HG03439 (cell line): ENCODE measurements at regions not wholly inside any gene's neighbourhood (a gene's known extent, or its start where the extent isn't known, plus 50 kb on each side); places are given as distances from the start of the nearest gene placed in this dataset.

Source experiments
- ATAC-seq: cut with Tn5 transposase; IDR thresholded peaks from one replicate; pipeline ENCODE4 v1.9.1; 2021; ENCODE audit warnings: mild to moderate bottlenecking, moderate library complexity; ENCODE audit not compliant: unreplicated experiment

GRCh38 chr2:19465978-19466377 lies 107.6 kb upstream of the OSR1 start:
- no peak for ATAC-seq

- ATAC-seq = no peak
Measured at GRCh38 chr2:19462256-19462645, 103.8 kb upstream of the OSR1 start.

DNA sequence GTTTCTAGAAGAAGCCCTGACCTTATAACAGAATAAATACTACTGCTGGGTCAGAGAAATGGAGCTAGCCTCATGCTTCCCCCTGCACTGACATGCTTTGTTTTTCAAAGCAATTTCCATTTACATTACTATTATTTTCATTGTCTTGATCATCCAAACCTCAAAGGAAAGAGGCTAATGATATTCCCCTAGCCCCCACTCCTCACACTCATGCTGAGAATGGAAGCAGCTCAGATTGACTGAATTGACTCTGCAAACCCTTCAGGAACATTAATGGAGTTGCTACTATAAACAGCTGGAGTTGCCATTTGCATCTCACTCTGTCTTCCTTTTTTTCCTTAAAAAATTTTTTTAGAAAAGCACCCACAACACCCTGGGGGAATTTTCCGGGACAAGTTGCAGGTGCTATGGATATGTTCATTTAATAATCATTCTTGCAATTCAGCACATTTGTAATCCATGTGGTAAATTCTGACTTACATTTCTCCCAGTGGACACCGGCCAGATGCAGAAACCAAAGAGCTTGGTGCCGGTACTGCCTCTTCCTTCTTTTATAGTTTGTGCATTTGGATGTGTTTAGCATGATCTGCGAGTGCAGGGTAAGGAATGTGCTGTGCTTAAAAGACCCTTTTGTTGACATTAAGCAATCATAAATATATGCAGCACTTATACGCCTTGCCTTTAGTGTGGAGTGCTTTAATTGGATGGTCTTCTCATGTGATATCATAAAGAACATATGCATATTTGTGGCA lies 103.3 kb upstream of the OSR1 start:
- ATAC-seq = no peak

- ATAC-seq = no peak
Measured at GRCh38 chr2:19460761-19461160, 102.3 kb upstream of the OSR1 start.

- no peak for ATAC-seq
Measured at GRCh38 chr2:19458427-19459003, 100.1 kb upstream of the OSR1 start.

GRCh38 chr2:19457809-19458208 lies 99.4 kb upstream of the OSR1 start:
- no peak for ATAC-seq

DNA sequence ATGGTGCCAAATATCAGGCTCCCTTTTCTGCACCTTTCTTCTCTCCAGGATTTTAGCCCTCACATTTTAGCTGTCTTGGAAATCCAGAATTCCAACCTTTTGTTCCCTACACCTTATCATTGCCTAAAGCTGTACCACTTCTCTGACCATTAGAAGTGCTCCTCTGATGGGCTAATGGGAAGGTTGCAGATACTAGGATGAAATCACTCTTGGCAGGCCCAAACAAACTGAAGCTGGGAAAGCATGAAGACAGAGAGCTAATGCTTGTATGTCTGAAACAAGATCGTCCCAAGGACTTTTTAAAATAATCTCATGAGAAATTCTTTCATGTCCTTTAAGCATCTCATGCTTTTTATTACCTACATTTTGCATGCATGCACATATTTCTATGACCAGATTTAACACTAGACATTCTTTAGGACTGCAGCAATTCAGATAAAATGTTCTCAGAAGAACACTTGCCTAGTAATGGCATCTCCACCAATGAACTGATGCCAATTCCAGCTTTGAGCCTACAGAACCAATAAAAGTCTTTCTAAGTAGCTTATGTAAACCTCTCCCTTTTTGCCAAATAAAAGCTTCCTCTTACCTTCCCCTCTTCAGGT lies 98.4 kb upstream of the OSR1 start:
- no peak for ATAC-seq

- no peak for ATAC-seq
Measured at GRCh38 chr2:19454125-19454524, 95.7 kb upstream of the OSR1 start.

DNA sequence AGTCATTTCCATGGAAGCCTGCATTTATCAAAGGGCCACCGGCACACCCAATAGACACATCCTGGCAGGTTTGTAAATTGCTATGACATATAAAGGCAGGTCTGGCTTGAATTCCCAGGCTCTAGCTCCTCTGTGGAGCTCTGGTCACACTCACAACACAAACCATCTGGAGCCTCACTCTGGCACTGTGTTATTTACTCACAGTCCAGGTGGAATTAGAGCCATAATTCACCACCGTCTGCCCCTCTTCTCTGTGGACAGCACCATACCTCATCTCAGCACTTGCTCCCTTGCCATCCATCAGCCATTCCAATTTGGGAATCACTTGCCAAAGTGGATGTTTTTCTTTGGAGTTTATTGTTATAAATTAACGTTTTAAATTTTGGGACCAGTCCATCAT lies 84.3 kb upstream of the OSR1 start:
- ATAC-seq = no peak

GRCh38 chr2:19439081-19439480 lies 80.7 kb upstream of the OSR1 start:
- ATAC-seq = no peak

DNA sequence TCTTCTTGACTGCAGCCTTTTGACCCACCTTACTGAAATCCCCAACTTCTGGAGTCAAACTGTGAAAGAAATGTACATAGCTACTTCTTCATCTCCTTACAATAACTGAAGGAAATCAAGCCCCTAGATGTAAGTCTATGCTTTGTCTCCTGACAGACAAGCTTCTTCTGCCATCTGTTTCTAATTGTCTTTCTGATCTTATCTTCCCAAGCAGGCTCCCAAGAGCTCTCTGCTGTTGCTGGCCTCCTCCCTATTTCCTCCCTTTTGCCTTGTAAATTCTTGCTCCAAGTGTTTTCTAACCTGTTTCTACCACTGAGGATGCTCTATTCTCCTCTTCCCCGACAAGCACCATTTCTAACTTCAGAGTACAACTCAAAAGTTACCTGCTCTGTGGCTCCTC lies 77.4 kb upstream of the OSR1 start:
- ATAC-seq = no peak

DNA sequence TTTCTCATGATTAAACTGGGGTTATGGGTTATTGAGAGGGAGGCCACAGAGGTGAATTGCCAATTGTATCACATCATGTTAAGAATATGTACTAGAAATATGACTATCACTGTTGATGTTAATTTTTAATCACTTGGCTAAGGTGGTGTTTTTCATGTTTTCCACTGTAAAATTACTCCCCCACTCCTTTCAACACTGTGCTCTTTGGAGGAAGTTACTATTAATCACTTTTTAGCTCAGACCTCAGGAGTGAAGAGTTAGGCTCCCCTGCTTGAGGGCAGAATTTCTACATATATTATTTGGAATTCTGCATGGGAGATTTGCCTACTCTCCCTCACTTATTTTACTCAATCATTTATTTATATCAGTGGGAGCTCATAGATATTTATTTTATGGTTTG lies 76.0 kb upstream of the OSR1 start:
- ATAC-seq = no peak

DNA sequence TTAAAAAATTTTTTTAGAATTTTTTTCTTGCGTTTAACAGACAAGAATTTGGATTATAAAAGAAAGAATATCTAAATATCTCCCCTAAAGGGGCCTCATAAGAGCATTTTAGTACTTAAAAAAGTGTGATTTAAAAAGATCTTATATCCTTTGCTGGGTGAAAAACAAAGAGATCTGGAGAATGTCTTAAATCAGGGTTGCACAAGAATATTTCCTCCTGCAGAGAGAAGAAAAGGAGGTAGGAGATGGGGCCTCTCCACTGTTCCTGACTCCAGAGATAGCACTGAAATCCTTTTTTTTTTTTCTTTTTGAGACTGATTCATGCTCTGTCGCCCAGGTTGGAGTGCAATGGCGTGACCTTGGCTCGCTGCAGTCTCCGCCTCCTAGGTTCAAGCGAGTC lies 68.5 kb upstream of the OSR1 start:
- ATAC-seq = no peak

DNA sequence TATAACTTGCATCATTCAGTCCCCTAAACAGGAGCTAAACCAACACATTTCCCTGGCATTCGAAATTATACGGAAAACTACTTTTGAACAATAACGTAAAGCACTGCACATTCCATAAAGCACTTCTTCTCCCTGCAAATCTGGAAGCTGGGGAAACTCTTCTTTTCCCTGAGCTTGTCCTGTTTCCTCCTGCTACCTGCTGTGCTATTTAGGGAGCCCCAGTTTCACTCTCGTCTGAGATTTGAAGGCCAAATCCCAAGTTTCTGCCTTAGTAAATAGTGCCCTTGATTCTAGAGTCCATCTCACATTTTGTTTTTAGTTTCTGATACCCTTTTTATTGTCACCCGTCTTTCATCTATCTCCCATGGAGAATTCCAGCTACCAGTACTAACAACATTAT lies 67.7 kb upstream of the OSR1 start:
- no peak for ATAC-seq

DNA sequence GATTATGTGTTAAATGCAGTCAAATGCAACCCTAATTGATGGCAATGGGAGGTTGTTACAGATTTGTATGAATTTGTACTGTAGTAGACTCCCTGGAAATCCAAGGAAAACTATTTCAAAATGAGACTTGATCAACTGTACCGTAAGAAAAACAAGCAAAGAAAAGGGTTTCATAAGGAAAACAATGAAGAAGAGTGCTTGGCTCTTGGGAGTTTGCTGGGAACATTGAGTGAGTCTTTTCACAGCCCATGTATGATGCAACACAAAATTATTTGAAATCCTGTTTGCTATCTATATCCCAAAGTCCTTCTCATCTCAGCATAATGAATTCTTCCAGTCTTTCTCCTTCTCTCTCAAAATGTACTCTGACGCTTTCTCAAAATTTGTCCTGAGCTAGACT lies 67.0 kb upstream of the OSR1 start:
- ATAC-seq = no peak

- ATAC-seq = no peak
Measured at GRCh38 chr2:19419211-19419880, 60.9 kb upstream of the OSR1 start.

DNA sequence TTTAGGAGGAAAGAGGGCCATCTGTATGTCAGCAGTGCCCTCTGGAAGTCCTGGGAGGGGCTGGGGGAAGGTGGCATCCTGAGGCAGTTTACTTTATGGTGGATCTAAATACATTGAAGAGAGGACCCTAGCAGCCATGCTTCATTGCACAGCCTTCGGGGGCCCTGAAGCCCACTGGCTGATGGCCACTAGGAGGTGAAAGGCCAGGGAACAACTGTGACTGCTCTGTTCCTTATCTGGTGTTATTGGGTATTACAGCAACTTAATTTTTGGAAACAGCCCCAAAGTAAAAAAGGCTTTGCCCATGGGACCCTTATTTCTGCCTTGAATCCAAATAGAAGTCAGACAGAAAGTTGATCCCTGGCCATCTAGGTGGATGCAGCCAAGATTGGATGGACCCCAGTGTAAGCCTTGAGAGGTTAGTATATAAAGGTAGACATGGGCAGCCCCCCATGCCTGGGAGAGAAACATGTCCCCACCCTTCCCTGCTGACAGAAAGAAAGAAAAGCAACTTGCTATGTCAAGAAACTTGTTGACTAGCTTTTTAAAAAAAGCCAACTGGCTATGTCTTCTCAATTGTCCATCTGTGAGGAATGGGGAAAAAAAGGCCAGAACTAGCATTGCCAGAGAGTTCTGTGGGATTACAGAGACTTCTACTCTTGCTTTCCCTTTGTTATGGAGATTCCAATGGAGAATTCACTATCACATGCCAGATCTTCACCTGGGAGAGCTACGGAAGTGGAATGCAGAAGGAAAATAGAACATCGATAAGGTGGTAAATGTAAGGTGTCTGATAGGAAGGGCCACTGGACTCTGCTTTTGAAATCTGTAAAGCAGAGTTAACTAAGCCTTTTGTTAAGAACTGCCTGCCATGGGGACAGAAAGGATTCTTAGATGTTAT lies 58.6 kb upstream of the OSR1 start:
- ATAC-seq = no peak

GRCh38 chr2:19416083-19416482 lies 57.7 kb upstream of the OSR1 start:
- no peak for ATAC-seq

DNA sequence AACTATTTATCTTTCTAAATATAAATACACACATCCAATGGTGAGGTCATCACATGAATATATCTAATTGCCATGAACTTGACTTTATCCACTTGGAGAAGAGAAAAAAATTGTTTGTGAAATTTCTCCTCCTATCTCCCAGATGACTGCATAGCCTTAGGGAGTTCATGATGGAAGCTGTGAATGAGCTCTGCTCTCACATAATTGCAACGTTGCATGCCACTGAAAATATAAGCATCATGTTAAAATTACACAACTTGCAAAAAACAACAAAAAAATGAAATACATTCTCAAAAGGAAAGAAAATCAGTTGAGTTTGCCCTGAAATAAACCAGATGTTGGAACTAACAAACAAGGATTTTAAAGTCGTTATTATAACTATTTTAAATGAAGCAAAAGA lies 50.6 kb upstream of the OSR1 start:
- no peak for ATAC-seq

- ATAC-seq = no peak
Measured at GRCh38 chr2:19408592-19408991, 50.2 kb upstream of the OSR1 start.
